Calu3 (cell line): ENCODE measurements at regions not wholly inside any gene's neighbourhood (a gene's known extent, or its start where the extent isn't known, plus 50 kb on each side); places are given as distances from the start of the nearest gene placed in this dataset.

Experiments used
- BruUV-seq: library from RNA; stranded (reverse); fragments of 400-500 nt; replicated peaks from 2 replicates; lab custom pipeline; 2021; lab: Mats Ljungman, UMichigan
- CTCF ChIA-PET: fragments of 300-600 bp; sonication (Branson Sonifier 250); formaldehyde crosslinking; loops from one replicate; lab custom pipeline; 2022; ENCODE audit warnings: antibody characterized with exemption; lab: Charles Lee
- DNase-seq: peaks from one replicate; pipeline ENCODE4 v3.0.0; 2022
- H3K27ac Mint-ChIP-seq: one replicate; pipeline ENCODE4 v1.8.0; 2022; ENCODE audit warnings: mixed read lengths; ENCODE audit not compliant: unreplicated experiment
- H3K27me3 Mint-ChIP-seq: one replicate; pipeline ENCODE4 v1.8.0; 2022; ENCODE audit warnings: mixed read lengths; ENCODE audit not compliant: unreplicated experiment
- H3K36me3 Mint-ChIP-seq: one replicate; pipeline ENCODE4 v1.8.0; 2022; ENCODE audit warnings: mild to moderate bottlenecking, moderate library complexity, mixed read lengths; ENCODE audit not compliant: insufficient read depth, unreplicated experiment
- H3K4me1 Mint-ChIP-seq: one replicate; pipeline ENCODE4 v1.8.0; 2022; ENCODE audit warnings: mild to moderate bottlenecking, low read depth, mixed read lengths; ENCODE audit not compliant: unreplicated experiment
- H3K4me3 Mint-ChIP-seq: one replicate; pipeline ENCODE4 v1.8.0; 2022; ENCODE audit warnings: mild to moderate bottlenecking, low read depth, moderate library complexity, mixed read lengths; ENCODE audit not compliant: unreplicated experiment
- H3K9me3 Mint-ChIP-seq: one replicate; pipeline ENCODE4 v1.8.0; 2022; ENCODE audit warnings: low read depth, mixed read lengths; ENCODE audit not compliant: unreplicated experiment
- intact Hi-C: fragments of 100-400 bp; cut with micrococcal nuclease; formaldehyde crosslinking; loops from one replicate; pipeline ENCODE4 v1.10.0; 2022; ENCODE audit not compliant: unreplicated experiment
- TF ChIP-seq, protein P1 (sequence below): fragments of 200-600 bp; IDR thresholded peaks from one replicate; pipeline ENCODE4 v1.8.0; 2022; ENCODE audit warnings: antibody characterized with exemption; ENCODE audit not compliant: unreplicated experiment

GRCh38 chr7:25711940-25712339, 440.1 kb upstream of the NFE2L3 start:
- peaks cover 66% of the 10 kb centered on the region for H3K27me3 Mint-ChIP-seq
- intact Hi-C loops: no loop called here
- no peak for DNase-seq
- H3K4me1 Mint-ChIP-seq: no peaks in the 10 kb centered on the region
- TF ChIP-seq, protein P1, sequence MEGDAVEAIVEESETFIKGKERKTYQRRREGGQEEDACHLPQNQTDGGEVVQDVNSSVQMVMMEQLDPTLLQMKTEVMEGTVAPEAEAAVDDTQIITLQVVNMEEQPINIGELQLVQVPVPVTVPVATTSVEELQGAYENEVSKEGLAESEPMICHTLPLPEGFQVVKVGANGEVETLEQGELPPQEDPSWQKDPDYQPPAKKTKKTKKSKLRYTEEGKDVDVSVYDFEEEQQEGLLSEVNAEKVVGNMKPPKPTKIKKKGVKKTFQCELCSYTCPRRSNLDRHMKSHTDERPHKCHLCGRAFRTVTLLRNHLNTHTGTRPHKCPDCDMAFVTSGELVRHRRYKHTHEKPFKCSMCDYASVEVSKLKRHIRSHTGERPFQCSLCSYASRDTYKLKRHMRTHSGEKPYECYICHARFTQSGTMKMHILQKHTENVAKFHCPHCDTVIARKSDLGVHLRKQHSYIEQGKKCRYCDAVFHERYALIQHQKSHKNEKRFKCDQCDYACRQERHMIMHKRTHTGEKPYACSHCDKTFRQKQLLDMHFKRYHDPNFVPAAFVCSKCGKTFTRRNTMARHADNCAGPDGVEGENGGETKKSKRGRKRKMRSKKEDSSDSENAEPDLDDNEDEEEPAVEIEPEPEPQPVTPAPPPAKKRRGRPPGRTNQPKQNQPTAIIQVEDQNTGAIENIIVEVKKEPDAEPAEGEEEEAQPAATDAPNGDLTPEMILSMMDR: no peak
- no peaks in the 10 kb centered on the region for H3K36me3 Mint-ChIP-seq
- CTCF ChIA-PET: interaction anchor here (0.9 kb wide), 2 partner anchors 12 to 150 kb away, joined by 3 read pairs; no protein-coding TSS in a partner anchor
- no TSS peak for BruUV-seq
- H3K9me3 Mint-ChIP-seq: no peaks in the 10 kb centered on the region
- H3K4me3 Mint-ChIP-seq: no peak overlapping the region
- H3K27ac Mint-ChIP-seq: no peak overlapping the region

- CTCF ChIA-PET: interaction anchor here (0.9 kb wide), 2 partner anchors 13 to 150 kb away, joined by 3 read pairs; no protein-coding TSS in a partner anchor
- H3K27me3 Mint-ChIP-seq: peaks cover 61% of the 10 kb centered on the region
- no peaks in the 10 kb centered on the region for H3K4me1 Mint-ChIP-seq
- no peaks in the 10 kb centered on the region for H3K36me3 Mint-ChIP-seq
- no peaks in the 10 kb centered on the region for H3K9me3 Mint-ChIP-seq
- no peak overlapping the region for H3K27ac Mint-ChIP-seq
- intact Hi-C loops: no loop called here
- TF ChIP-seq, protein P1: no peak
- H3K4me3 Mint-ChIP-seq: no peak overlapping the region
- no TSS peak for BruUV-seq
- no peak for DNase-seq
Observed at GRCh38 chr7:25712500-25712899, 439.5 kb upstream of the NFE2L3 start.

- H3K36me3 Mint-ChIP-seq: no peaks in the 10 kb centered on the region
- CTCF ChIA-PET: no interaction called here
- peaks cover 53% of the 10 kb centered on the region for H3K27me3 Mint-ChIP-seq
- no peak for DNase-seq
- no peaks in the 10 kb centered on the region for H3K9me3 Mint-ChIP-seq
- TF ChIP-seq, protein P1: no peak
- BruUV-seq: no TSS peak
- H3K4me3 Mint-ChIP-seq: no peak overlapping the region
- no peaks in the 10 kb centered on the region for H3K4me1 Mint-ChIP-seq
- H3K27ac Mint-ChIP-seq: no peak overlapping the region
- intact Hi-C loops: no loop called here
Observed at GRCh38 chr7:25714013-25714412, 438.0 kb upstream of the NFE2L3 start.

DNA sequence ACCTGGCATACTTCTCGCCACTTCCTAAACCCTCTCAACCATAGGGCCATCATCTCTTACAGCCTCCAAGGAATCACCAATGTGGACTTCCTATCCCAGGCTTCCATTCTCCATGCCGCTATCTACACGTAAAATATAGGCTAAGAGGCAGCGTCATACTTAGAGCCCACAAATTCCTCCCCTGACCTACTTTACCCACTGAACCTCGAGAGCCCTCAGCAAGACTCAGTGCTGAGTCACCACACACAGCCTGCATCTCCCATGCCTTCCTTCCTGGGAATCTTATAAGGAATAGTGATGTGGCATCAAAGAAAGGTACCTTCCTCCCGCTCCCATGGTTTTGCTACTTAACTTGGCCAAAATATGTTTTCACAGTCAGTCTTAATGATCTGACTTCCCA, 435.6 kb upstream of the NFE2L3 start:
- DNase-seq: no peak
- intact Hi-C loops: no loop called here
- Mint-ChIP-seq H3K27me3 (peaks cover 40% of the 10 kb centered on the region), H3K4me3 (no peak overlapping the region), H3K9me3 (no peaks in the 10 kb centered on the region), H3K27ac (no peak overlapping the region), H3K4me1 (no peaks in the 10 kb centered on the region), H3K36me3 (no peaks in the 10 kb centered on the region)
- no TSS peak for BruUV-seq
- TF ChIP-seq, protein P1: no peak
- CTCF ChIA-PET: no interaction called here
